Lower leg skin (tissue), 4 donors: ENCODE measurements at regions not wholly inside any gene's neighbourhood (a gene's known extent, or its start where the extent isn't known, plus 50 kb on each side); places are given as distances from the start of the nearest gene placed in this dataset.

Source experiments
- DNase-seq, 2 donors: peaks; one replicate each; pipeline ENCODE4 v3.0.0-alpha.2; 2019; ENCODE audit warnings: low spot score in 2 of 2
- H3K4me3 ChIP-seq: fragments of 200-600 bp; sonication (generic); 2 replicates; pipeline ENCODE4 v1.5.1; 2017; ENCODE audit warnings: mild to moderate bottlenecking, low read depth; ENCODE audit not compliant: poor library complexity, severe bottlenecking
- POLR2A ChIP-seq, 2 donors: fragments of 450-650 bp; IDR thresholded peaks; one replicate each; pipeline ENCODE4 v1.6.1; 2016 to 2017; ENCODE audit warnings: antibody characterized with exemption in 2 of 2, mild to moderate bottlenecking in 1 of 2, moderate library complexity in 1 of 2
- WGBS, 2 donors: methylation state at CpG; one replicate each; pipeline ENCODE4 v1.1.5; 2018; 5-methylcytosine and 5-hydroxymethylcytosine counted together
- intact Hi-C: fragments of 100-400 bp; cut with DNase I; formaldehyde crosslinking; loops from one replicate; pipeline ENCODE4 v1.15.0; 2023; ENCODE audit warnings: low total_unique reads
- TF ChIP-seq, protein P1 (sequence below), 3 donors: fragments of 450-650 bp; IDR thresholded peaks; one replicate each; pipeline ENCODE4 v1.5.1; 2016; ENCODE audit warnings: antibody characterized with exemption in 3 of 3, mild to moderate bottlenecking in 3 of 3, moderate library complexity in 2 of 3

DNA sequence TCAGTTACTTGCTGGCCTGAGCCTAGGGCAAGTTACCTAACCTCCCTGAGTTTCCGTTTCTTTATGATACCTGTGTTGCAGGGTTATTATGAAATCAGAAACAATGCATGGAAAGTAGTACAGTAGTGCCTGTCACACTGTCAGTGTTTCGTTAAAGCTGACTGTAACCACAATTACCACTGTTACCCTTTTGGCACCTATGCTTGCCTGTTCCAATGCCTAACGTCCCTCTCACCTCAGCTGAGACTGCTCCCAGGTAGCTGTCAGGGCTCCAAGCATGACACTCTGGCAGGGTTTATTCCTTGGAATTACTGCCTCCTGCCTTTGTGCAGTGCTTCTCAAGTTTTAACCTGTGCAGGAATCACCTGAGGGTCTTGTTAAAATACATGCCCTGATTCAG, 135.2 kb upstream of the RBMS1 start:
- TF ChIP-seq, protein P1, sequence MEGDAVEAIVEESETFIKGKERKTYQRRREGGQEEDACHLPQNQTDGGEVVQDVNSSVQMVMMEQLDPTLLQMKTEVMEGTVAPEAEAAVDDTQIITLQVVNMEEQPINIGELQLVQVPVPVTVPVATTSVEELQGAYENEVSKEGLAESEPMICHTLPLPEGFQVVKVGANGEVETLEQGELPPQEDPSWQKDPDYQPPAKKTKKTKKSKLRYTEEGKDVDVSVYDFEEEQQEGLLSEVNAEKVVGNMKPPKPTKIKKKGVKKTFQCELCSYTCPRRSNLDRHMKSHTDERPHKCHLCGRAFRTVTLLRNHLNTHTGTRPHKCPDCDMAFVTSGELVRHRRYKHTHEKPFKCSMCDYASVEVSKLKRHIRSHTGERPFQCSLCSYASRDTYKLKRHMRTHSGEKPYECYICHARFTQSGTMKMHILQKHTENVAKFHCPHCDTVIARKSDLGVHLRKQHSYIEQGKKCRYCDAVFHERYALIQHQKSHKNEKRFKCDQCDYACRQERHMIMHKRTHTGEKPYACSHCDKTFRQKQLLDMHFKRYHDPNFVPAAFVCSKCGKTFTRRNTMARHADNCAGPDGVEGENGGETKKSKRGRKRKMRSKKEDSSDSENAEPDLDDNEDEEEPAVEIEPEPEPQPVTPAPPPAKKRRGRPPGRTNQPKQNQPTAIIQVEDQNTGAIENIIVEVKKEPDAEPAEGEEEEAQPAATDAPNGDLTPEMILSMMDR (IDR thresholded peaks at IDR 0.05), result no peak
- no peak for TF ChIP-seq POLR2A (IDR thresholded peaks at IDR 0.05)
- H3K4me3 ChIP-seq, result no peak overlapping the region
- WGBS, 2 donors, result 44 to 69% methylated on average over 3 of the region's 3 CpGs
- intact Hi-C loops, result no loop called here
- no peak for DNase-seq

DNA sequence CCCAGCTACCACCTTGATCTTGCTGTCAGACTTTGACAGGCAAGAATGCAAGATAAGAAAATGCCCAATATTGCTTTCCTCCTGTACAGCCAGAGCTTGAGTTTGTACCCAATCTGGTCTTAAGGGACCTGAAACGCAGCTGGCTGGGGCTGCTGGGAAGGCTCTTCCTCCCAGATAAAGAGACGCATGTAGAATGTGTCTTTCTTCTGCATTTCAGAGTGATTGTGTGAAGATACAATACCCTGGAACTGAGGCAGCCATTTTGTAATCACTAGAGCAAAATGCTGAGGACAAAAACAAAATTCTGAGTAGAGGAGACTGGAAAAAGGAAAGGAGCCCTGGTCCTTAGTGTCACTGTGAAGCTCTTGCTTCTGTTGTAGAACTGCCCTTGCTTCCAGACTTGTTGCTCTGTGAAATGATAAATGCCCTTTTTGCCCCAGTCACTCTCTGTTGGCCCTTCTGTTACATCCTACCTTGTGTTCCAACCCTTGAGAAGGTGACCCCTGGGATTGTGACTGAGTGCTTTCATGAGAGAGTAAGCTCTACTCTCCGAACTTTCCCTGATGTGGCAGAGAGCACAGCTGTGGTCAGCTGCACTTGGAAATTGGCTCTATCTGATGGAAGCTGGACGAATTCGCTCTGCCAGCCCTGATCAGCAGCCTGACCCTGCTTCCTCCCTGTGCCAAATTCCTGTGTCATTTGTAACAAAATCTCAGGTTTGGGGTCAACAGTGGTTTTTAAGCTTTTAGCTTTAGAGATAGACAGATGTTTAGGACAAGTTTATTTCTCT, 137.4 kb upstream of the RBMS1 start:
- 77 to 78% methylated on average over 5 of the region's 5 CpGs for WGBS, 2 donors

DNA sequence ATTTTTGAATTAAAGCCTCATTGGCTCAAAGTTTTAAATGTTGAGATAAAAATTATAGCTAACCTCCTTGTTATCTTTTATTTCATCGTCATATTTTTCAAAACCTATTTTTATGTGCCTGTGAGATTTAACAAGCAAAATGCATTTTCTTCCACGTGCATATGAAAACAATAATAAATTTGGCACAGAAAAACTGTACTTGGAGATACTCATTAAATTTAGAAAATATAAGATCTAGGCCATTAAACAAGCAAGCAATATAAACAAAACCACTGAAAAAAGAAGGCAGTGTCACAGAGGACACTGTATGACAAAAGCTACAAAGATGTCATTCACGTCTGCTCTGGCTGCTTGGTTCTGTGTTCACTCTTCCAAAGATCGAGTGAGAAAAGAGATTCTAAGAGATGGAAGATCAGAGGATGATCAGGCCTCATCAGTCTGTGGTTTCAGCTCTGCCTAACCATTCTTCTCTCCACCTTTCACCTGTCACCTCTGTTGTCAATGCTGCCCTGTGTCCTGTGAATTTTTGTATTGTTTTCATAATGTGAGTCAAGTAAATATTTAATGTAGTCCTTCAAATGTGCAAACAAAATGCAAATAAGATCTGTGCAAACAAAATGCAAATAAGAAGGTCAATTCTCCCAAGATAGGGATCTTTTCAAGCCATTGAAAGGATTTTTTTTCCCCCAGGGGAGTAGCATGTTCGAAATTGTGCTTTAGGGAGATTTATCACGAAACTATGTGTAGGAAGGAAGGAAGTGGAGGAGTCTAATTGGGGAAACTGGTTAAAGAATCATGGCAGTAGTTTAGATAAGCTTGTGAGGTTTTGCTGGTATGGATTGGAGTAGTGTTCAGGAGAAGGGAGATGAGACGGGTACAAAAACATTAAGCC, 138.7 kb upstream of the RBMS1 start:
- H3K4me3 ChIP-seq, result no peak overlapping the region
- intact Hi-C loops, result no loop called here
- 58 to 59% methylated on average over 7 of the region's 7 CpGs for WGBS, 2 donors
- TF ChIP-seq, protein P1 (IDR thresholded peaks at IDR 0.05), result no peak
- no peak for TF ChIP-seq POLR2A (IDR thresholded peaks at IDR 0.05)
- DNase-seq, result no peak

More for the DNA sequence above, 137.4 kb upstream of the RBMS1 start:
- DNase-seq, result no peak
- intact Hi-C loops, result no loop called here
- H3K4me3 ChIP-seq, result no peak overlapping the region
- TF ChIP-seq POLR2A (IDR thresholded peaks at IDR 0.05), result no peak
- TF ChIP-seq, protein P1 (IDR thresholded peaks at IDR 0.05), result no peak

DNA sequence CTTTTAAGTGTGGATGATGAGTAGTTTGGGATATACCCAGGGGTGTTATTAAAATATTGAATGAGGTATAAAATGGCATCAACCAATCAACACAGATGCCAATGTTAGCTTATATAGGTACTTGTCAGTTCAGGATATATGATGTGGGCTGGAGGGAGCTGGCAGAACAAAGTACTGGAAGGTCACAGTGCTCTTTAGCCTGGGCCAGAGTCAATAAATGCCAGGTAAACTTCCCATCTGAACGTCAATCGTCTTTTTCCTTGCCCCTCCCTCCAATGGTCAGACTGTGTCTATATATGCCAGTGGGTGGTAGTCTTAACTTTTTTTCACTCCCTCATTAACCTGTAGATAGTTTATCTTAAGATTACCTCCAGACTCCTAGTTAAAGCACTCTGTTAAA, 140.8 kb upstream of the RBMS1 start:
- TF ChIP-seq, protein P1 (IDR thresholded peaks at IDR 0.05), result no peak
- TF ChIP-seq POLR2A (IDR thresholded peaks at IDR 0.05), result no peak
- WGBS, 2 donors, result 53 to 63% methylated on average over 2 of the region's 2 CpGs
- no peak overlapping the region for H3K4me3 ChIP-seq
- no peak for DNase-seq
- intact Hi-C loops, result no loop called here

DNA sequence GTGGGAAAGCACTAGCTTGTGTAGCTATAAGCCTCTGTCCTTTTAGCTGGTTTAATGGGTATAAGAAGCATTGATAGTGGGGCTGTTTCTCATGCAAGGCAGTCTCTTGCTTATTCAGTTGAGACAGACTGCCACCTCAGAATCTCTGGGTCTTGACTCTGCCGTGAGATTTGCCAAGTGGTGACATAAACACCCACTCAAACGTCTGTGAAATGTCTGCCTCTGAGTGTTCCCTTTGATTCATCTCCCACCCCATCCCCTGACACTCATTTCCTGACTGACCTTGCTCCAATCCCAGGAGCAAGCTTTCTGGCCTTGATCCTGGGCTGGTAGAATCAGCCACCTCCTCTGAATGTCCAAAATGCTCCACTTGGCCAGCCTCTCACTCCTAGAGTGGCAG, 141.9 kb upstream of the RBMS1 start:
- TF ChIP-seq, protein P1 (IDR thresholded peaks at IDR 0.05), result no peak
- no peak for TF ChIP-seq POLR2A (IDR thresholded peaks at IDR 0.05)
- 9 to 17% methylated on average over 2 of the region's 2 CpGs for WGBS, 2 donors
- H3K4me3 ChIP-seq, result no peak overlapping the region
- intact Hi-C loops, result no loop called here
- DNase-seq, result no peak
